ENCODE measurements at regions not wholly inside any gene's neighbourhood (a gene's known extent, or its start where the extent isn't known, plus 50 kb on each side); places are given as distances from the start of the nearest gene placed in this dataset.

- Histone ChIP-seq H3K27ac (no peak overlapping the region), H3K4me1 (no peaks in the 10 kb centered on the region), H3K4me3 (no peak overlapping the region), H3K36me3 (no peaks in the 10 kb centered on the region), H3K27me3 (no peaks in the 10 kb centered on the region), H3K9me3 (no peaks in the 10 kb centered on the region)
- peak in 1 of 3 donors; percentile 78 for DNase-seq
- TF ChIP-seq POLR2A (IDR thresholded peaks at IDR 0.05) = no peak
- peak in 4 of 6 experiments; percentile 32 to 83 (median 78) for TF ChIP-seq CTCF (IDR thresholded peaks at IDR 0.05)
Observed at GRCh38 chr2:158034198-158034866, 67.3 kb upstream of the UPP2 start.

- TF ChIP-seq POLR2A (IDR thresholded peaks at IDR 0.05) = no peak
- TF ChIP-seq CTCF (IDR thresholded peaks at IDR 0.05) = no peak
- Histone ChIP-seq H3K4me1 (no peaks in the 10 kb centered on the region), H3K4me3 (no peak overlapping the region), H3K36me3 (no peaks in the 10 kb centered on the region), H3K9me3 (no peaks in the 10 kb centered on the region), H3K27me3 (no peaks in the 10 kb centered on the region), H3K27ac (no peak overlapping the region)
- no peak for DNase-seq
Observed at GRCh38 chr2:158031371-158031770, 70.3 kb upstream of the UPP2 start.

GRCh38 chr2:158025255-158025996, 76.2 kb upstream of the UPP2 start:
- H3K36me3 ChIP-seq = no peaks in the 10 kb centered on the region
- no peak for DNase-seq

GRCh38 chr2:158024288-158024898, 77.3 kb upstream of the UPP2 start:
- TF ChIP-seq POLR2A (IDR thresholded peaks at IDR 0.05) (no peak), CTCF (IDR thresholded peaks at IDR 0.05) (peak; percentile 57 to 85 (median 75))
- Histone ChIP-seq H3K36me3 (no peaks in the 10 kb centered on the region), H3K27me3 (no peaks in the 10 kb centered on the region), H3K4me3 (no peak overlapping the region), H3K9me3 (no peaks in the 10 kb centered on the region), H3K27ac (no peak overlapping the region), H3K4me1 (no peaks in the 10 kb centered on the region)
- peak; percentile 43 to 75 (median 68) for DNase-seq

More at GRCh38 chr2:158025255-158025996, 76.2 kb upstream of the UPP2 start:
- Histone ChIP-seq H3K4me1 (no peaks in the 10 kb centered on the region), H3K9me3 (no peaks in the 10 kb centered on the region), H3K4me3 (no peak overlapping the region), H3K27ac (no peak overlapping the region), H3K27me3 (no peaks in the 10 kb centered on the region)
- TF ChIP-seq CTCF (IDR thresholded peaks at IDR 0.05) = no peak
- TF ChIP-seq POLR2A (IDR thresholded peaks at IDR 0.05) = no peak

GRCh38 chr2:158022888-158023287, 78.8 kb upstream of the UPP2 start:
- H3K27ac ChIP-seq = no peak overlapping the region
- no peaks in the 10 kb centered on the region for H3K27me3 ChIP-seq
- H3K9me3 ChIP-seq = no peaks in the 10 kb centered on the region
- no peak for TF ChIP-seq POLR2A (IDR thresholded peaks at IDR 0.05)
- TF ChIP-seq CTCF (IDR thresholded peaks at IDR 0.05) = no peak
- H3K4me1 ChIP-seq = no peaks in the 10 kb centered on the region
- no peak for DNase-seq
- no peak overlapping the region for H3K4me3 ChIP-seq
- no peaks in the 10 kb centered on the region for H3K36me3 ChIP-seq
